HFF-Myc (cell line): ENCODE measurements at regions not wholly inside any gene's neighbourhood (a gene's known extent, or its start where the extent isn't known, plus 50 kb on each side); places are given as distances from the start of the nearest gene placed in this dataset.

ENCODE experiments used
- DNase-seq: peaks from one replicate; pipeline ENCODE4 v3.0.0-alpha.2; 2011; ENCODE audit warnings: low read depth; ENCODE audit errors: extremely low read depth
- H3K4me3 ChIP-seq: replicated peaks from 2 replicates; pipeline ENCODE4 v1.5.1; 2011; ENCODE audit warnings: low read depth, mild to moderate bottlenecking, control low read depth, low read length
- CTCF ChIP-seq: IDR thresholded peaks from 2 replicates; pipeline ENCODE4 v1.5.1; 2012; ENCODE audit warnings: mild to moderate bottlenecking, low read depth, low read length, control low read depth; ENCODE audit errors: missing control alignments

- no peak for TF ChIP-seq CTCF
- no peak overlapping the region for H3K4me3 ChIP-seq
- DNase-seq = no peak
Observed at GRCh38 chr17:27226611-27227230, 67.2 kb upstream of the WSB1 start.

- no peak for TF ChIP-seq CTCF
- no peak for DNase-seq
- no peak overlapping the region for H3K4me3 ChIP-seq
Observed at GRCh38 chr17:27230996-27231395, 62.9 kb upstream of the WSB1 start.

- no peak for TF ChIP-seq CTCF
- no peak overlapping the region for H3K4me3 ChIP-seq
- DNase-seq = no peak
Observed at GRCh38 chr17:27232328-27232727, 61.6 kb upstream of the WSB1 start.

- DNase-seq = no peak
- H3K4me3 ChIP-seq = no peak overlapping the region
- no peak for TF ChIP-seq CTCF
Observed at GRCh38 chr17:27233059-27233458, 60.9 kb upstream of the WSB1 start.

- no peak for DNase-seq
- no peak for TF ChIP-seq CTCF
- H3K4me3 ChIP-seq = no peak overlapping the region
Observed at GRCh38 chr17:27233776-27234175, 60.1 kb upstream of the WSB1 start.

GRCh38 chr17:27236717-27237315 lies 57.1 kb upstream of the WSB1 start:
- no peak overlapping the region for H3K4me3 ChIP-seq
- peak; percentile 83 for TF ChIP-seq CTCF
- DNase-seq = peak; percentile 56

GRCh38 chr17:27237890-27238289 lies 56.0 kb upstream of the WSB1 start:
- DNase-seq = no peak
- no peak overlapping the region for H3K4me3 ChIP-seq
- TF ChIP-seq CTCF = no peak
